ENCODE measurements at regions not wholly inside any gene's neighbourhood (a gene's known extent, or its start where the extent isn't known, plus 50 kb on each side); places are given as distances from the start of the nearest gene placed in this dataset.
"Not testable (repeated sequence)": the region's sequence is repeated elsewhere in the genome, so short reads cannot be mapped to it uniquely, and the experiment has no call there.

- H3K4me3 Mint-ChIP-seq: no peak overlapping the region
- H3K9me3 Mint-ChIP-seq: peaks cover 0 to 13% (median 3%) of the 10 kb centered on the region in 11 donors
- no peak overlapping the region for H3K27ac ChIP-seq (ENCODE audit: low read depth, low read length)
- no peaks in the 10 kb centered on the region for H3K36me3 Mint-ChIP-seq
- POLR2A ChIA-PET: no interaction called here
- CTCF ChIA-PET: no interaction called here
- no peak for ATAC-seq
- DNase-seq: no peak
- intact Hi-C loops (cut with micrococcal nuclease): no loop called here
- H3K36me3 ChIP-seq (ENCODE audit: control insufficient read depth in 2 of 3, insufficient read depth in 3 of 3, low read length in 3 of 3): no peaks in the 10 kb centered on the region
- no peaks in the 10 kb centered on the region for H3K4me1 Mint-ChIP-seq
- no peaks in the 10 kb centered on the region for H3K27me3 Mint-ChIP-seq
- no peaks in the 10 kb centered on the region for H3K4me1 ChIP-seq (ENCODE audit: control insufficient read depth in 2 of 2, insufficient read depth in 2 of 2, low read length in 2 of 2)
- no peak overlapping the region for H3K27ac Mint-ChIP-seq
- H3K27me3 ChIP-seq (ENCODE audit: control insufficient read depth in 2 of 2, insufficient read depth in 2 of 2, low read length in 2 of 2): no peaks in the 10 kb centered on the region
- no peaks in the 10 kb centered on the region for H3K9me3 ChIP-seq (ENCODE audit: control insufficient read depth in 2 of 3, low read length in 3 of 3)
- no peak overlapping the region for H3K4me3 ChIP-seq (ENCODE audit: low read length)
Observed at GRCh38 chr2:83370419-83370762, 1088.7 kb downstream of the SUCLG1 start.

DNA sequence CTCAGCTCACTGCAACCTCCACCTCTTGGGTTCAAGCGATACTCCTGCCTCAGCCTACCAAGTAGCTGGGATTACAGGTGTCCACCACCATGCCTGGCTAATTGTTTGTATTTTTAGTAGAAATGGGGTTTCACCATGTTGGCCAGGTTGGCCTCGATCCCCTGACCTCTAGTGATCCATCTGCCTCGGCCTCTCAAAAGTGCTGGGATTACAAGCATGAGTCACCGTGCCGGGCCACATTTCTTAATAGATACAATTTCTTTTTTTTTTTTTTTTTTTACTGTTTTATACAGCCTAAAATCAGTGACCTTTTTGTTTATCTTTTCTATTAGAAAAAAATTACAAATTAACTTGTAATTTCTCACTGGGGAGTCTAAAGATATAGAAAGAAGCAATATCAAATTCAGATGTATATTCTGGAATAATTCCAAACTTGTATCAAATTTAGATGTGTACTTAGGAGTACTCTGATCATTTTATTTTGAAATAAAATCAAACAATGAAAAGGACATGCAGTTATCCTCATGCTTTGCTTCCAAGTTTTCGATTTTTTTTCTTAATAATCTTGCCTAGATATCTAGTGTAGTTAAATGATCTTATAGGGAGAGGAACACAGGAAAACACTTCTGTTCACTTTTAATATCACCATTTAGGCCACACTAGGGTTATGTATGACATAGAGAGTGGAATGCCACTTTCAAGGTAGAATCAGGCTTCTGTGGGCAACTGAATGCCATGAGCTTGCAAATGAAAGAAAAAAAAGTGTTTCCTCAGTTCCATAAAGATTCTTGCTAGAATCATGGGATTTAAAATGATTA, 1089.3 kb downstream of the SUCLG1 start:
- H3K4me1 Mint-ChIP-seq: no peaks in the 10 kb centered on the region
- CTCF ChIA-PET: no interaction called here

DNA sequence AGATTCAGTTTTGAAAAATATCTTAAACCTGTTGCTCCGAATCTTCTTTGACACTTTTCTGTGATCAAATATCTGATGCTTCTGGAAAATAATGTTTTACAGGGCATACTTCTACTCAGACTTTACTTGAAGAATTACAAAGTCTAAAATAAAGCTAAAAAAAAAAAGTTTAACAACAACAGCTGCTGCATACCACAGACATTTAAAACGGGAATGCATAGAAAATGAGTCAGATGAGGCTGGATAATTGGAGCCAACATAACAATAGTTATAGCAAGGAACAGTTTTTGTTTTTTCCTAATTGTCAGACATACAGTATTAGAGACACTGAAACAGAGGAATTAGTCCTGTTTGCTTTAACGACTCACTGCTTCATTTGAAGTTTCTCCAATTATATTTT, 1090.2 kb downstream of the SUCLG1 start:
- no peaks in the 10 kb centered on the region for H3K4me1 ChIP-seq (ENCODE audit: control insufficient read depth in 2 of 2, insufficient read depth in 2 of 2, low read length in 2 of 2)

More for the DNA sequence above, 1089.3 kb downstream of the SUCLG1 start:
- H3K27ac ChIP-seq (ENCODE audit: low read depth, low read length): no peak overlapping the region
- no peaks in the 10 kb centered on the region for H3K36me3 ChIP-seq (ENCODE audit: control insufficient read depth in 2 of 3, insufficient read depth in 3 of 3, low read length in 3 of 3)
- DNase-seq (no peak), ATAC-seq (no peak)
- no peaks in the 10 kb centered on the region for H3K9me3 ChIP-seq (ENCODE audit: control insufficient read depth in 2 of 3, low read length in 3 of 3)
- H3K4me1 ChIP-seq (ENCODE audit: control insufficient read depth in 2 of 2, insufficient read depth in 2 of 2, low read length in 2 of 2): no peaks in the 10 kb centered on the region
- intact Hi-C loops (cut with micrococcal nuclease): no loop called here
- no peak overlapping the region for H3K4me3 Mint-ChIP-seq
- H3K27me3 ChIP-seq (ENCODE audit: control insufficient read depth in 2 of 2, insufficient read depth in 2 of 2, low read length in 2 of 2): no peaks in the 10 kb centered on the region
- H3K27ac Mint-ChIP-seq: no peak overlapping the region
- no peaks in the 10 kb centered on the region for H3K36me3 Mint-ChIP-seq
- H3K27me3 Mint-ChIP-seq: no peaks in the 10 kb centered on the region
- peaks cover 0 to 11% (median 3%) of the 10 kb centered on the region in 11 donors for H3K9me3 Mint-ChIP-seq
- H3K4me3 ChIP-seq (ENCODE audit: low read length): no peak overlapping the region
- POLR2A ChIA-PET: no interaction called here

DNA sequence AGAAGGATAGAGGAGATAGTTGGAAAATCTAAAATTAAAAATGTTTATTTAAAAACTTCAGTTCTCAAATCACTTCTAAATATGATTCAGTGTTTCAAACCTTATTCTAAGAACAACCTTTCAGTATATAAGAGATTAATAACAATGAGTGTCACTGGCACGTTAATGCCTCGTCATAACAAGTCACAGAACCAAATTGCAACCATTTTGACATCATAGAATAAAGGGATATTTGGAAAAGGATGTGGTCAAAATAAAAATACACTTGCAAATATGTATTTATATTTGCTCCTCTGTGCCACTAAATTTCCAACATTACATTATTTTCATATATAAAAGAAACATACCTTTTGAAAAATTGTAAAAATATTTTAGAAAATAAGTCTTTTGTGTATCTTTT, 1090.6 kb downstream of the SUCLG1 start:
- DNase-seq: no peak
- no peak overlapping the region for H3K4me3 ChIP-seq (ENCODE audit: low read length)
- H3K4me1 Mint-ChIP-seq: no peaks in the 10 kb centered on the region
- ChIA-PET POLR2A (no interaction called here), CTCF (no interaction called here)
- H3K9me3 Mint-ChIP-seq: peaks cover 0 to 10% (median 3%) of the 10 kb centered on the region in 11 donors
- no peak overlapping the region for H3K27ac Mint-ChIP-seq
- H3K27me3 ChIP-seq (ENCODE audit: control insufficient read depth in 2 of 2, insufficient read depth in 2 of 2, low read length in 2 of 2): no peaks in the 10 kb centered on the region
- H3K9me3 ChIP-seq (ENCODE audit: control insufficient read depth in 2 of 3, low read length in 3 of 3): no peaks in the 10 kb centered on the region
- H3K36me3 Mint-ChIP-seq: no peaks in the 10 kb centered on the region
- no peak overlapping the region for H3K4me3 Mint-ChIP-seq
- ATAC-seq: no peak
- H3K4me1 ChIP-seq (ENCODE audit: control insufficient read depth in 2 of 2, insufficient read depth in 2 of 2, low read length in 2 of 2): no peaks in the 10 kb centered on the region
- no peaks in the 10 kb centered on the region for H3K27me3 Mint-ChIP-seq
- H3K36me3 ChIP-seq (ENCODE audit: control insufficient read depth in 2 of 3, insufficient read depth in 3 of 3, low read length in 3 of 3): no peaks in the 10 kb centered on the region
- intact Hi-C loops (cut with micrococcal nuclease): no loop called here
- no peak overlapping the region for H3K27ac ChIP-seq (ENCODE audit: low read depth, low read length)

More for the DNA sequence above, 1090.2 kb downstream of the SUCLG1 start:
- Mint-ChIP-seq H3K9me3 (peaks cover 0 to 11% (median 3%) of the 10 kb centered on the region in 11 donors), H3K36me3 (no peaks in the 10 kb centered on the region), H3K27me3 (no peaks in the 10 kb centered on the region), H3K4me3 (no peak overlapping the region), H3K27ac (no peak overlapping the region), H3K4me1 (no peaks in the 10 kb centered on the region)
- ChIA-PET CTCF (no interaction called here), POLR2A (no interaction called here)
- Histone ChIP-seq H3K9me3 (ENCODE audit: control insufficient read depth in 2 of 3, low read length in 3 of 3) (no peaks in the 10 kb centered on the region), H3K27me3 (ENCODE audit: control insufficient read depth in 2 of 2, insufficient read depth in 2 of 2, low read length in 2 of 2) (no peaks in the 10 kb centered on the region), H3K27ac (ENCODE audit: low read depth, low read length) (no peak overlapping the region), H3K4me3 (ENCODE audit: low read length) (no peak overlapping the region), H3K36me3 (ENCODE audit: control insufficient read depth in 2 of 3, insufficient read depth in 3 of 3, low read length in 3 of 3) (no peaks in the 10 kb centered on the region)
- DNase-seq (no peak), ATAC-seq (no peak)
- intact Hi-C loops (cut with micrococcal nuclease): no loop called here

DNA sequence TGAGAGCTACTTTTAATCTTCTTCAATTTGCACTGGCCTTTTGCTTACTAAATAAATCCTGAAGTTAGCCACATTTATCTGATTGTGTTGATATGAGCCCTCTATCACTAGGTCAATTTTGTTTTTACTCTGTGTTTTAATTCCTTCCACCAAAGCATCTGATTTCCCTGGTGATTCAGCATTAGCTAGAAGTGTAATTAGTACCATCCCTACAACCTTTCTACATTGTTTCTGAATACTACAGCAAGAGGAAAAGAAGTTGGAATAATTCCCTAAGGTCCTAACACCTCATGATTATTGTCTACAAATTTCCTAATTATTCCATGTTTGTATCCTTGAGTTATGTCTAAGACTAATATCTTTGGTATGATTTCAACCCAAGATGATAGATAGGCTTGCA, 1093.6 kb downstream of the SUCLG1 start:
- no peak for DNase-seq
- no peaks in the 10 kb centered on the region for H3K27me3 Mint-ChIP-seq
- no peaks in the 10 kb centered on the region for H3K4me1 Mint-ChIP-seq
- intact Hi-C loops (cut with micrococcal nuclease): no loop called here
- H3K36me3 Mint-ChIP-seq: no peaks in the 10 kb centered on the region
- CTCF ChIA-PET: no interaction called here
- no peaks in the 10 kb centered on the region for H3K27me3 ChIP-seq (ENCODE audit: control insufficient read depth in 2 of 2, insufficient read depth in 2 of 2, low read length in 2 of 2)
- POLR2A ChIA-PET: no interaction called here
- H3K4me1 ChIP-seq (ENCODE audit: control insufficient read depth in 2 of 2, insufficient read depth in 2 of 2, low read length in 2 of 2): no peaks in the 10 kb centered on the region
- ATAC-seq: no peak
- peaks cover 1 to 15% (median 6%) of the 10 kb centered on the region in 11 donors for H3K9me3 Mint-ChIP-seq
- no peak overlapping the region for H3K27ac ChIP-seq (ENCODE audit: low read depth, low read length)
- no peak overlapping the region for H3K4me3 Mint-ChIP-seq
- no peak overlapping the region for H3K27ac Mint-ChIP-seq
- H3K9me3 ChIP-seq (ENCODE audit: control insufficient read depth in 2 of 3, low read length in 3 of 3): no peaks in the 10 kb centered on the region
- no peak overlapping the region for H3K4me3 ChIP-seq (ENCODE audit: low read length)
- no peaks in the 10 kb centered on the region for H3K36me3 ChIP-seq (ENCODE audit: control insufficient read depth in 2 of 3, insufficient read depth in 3 of 3, low read length in 3 of 3)

GRCh38 chr2:83364264-83364663, 1094.8 kb downstream of the SUCLG1 start:
- intact Hi-C loops (cut with micrococcal nuclease): no loop called here
- H3K36me3 ChIP-seq (ENCODE audit: control insufficient read depth in 2 of 3, insufficient read depth in 3 of 3, low read length in 3 of 3): no peaks in the 10 kb centered on the region
- DNase-seq (no peak), ATAC-seq (no peak)
- no peaks in the 10 kb centered on the region for H3K4me1 ChIP-seq (ENCODE audit: control insufficient read depth in 2 of 2, insufficient read depth in 2 of 2, low read length in 2 of 2)
- CTCF ChIA-PET: no interaction called here
- Mint-ChIP-seq H3K9me3 (peaks cover 1 to 15% (median 4%) of the 10 kb centered on the region in 11 donors), H3K36me3 (no peaks in the 10 kb centered on the region), H3K27ac (no peak overlapping the region), H3K27me3 (no peaks in the 10 kb centered on the region), H3K4me1 (no peaks in the 10 kb centered on the region), H3K4me3 (no peak overlapping the region)
- H3K27me3 ChIP-seq (ENCODE audit: control insufficient read depth in 2 of 2, insufficient read depth in 2 of 2, low read length in 2 of 2): no peaks in the 10 kb centered on the region
- no peak overlapping the region for H3K4me3 ChIP-seq (ENCODE audit: low read length)
- H3K9me3 ChIP-seq (ENCODE audit: control insufficient read depth in 2 of 3, low read length in 3 of 3): no peaks in the 10 kb centered on the region
- H3K27ac ChIP-seq (ENCODE audit: low read depth, low read length): no peak overlapping the region
- POLR2A ChIA-PET: no interaction called here

GRCh38 chr2:83363138-83363537, 1095.9 kb downstream of the SUCLG1 start:
- H3K36me3 Mint-ChIP-seq; H3K27me3 ChIP-seq (ENCODE audit: control insufficient read depth in 2 of 2, insufficient read depth in 2 of 2, low read length in 2 of 2); H3K36me3 ChIP-seq (ENCODE audit: control insufficient read depth in 2 of 3, insufficient read depth in 3 of 3, low read length in 3 of 3); intact Hi-C loops (cut with micrococcal nuclease); H3K27me3 Mint-ChIP-seq; ATAC-seq; H3K27ac Mint-ChIP-seq; H3K4me3 ChIP-seq (ENCODE audit: low read length); POLR2A ChIA-PET; H3K4me1 ChIP-seq (ENCODE audit: control insufficient read depth in 2 of 2, insufficient read depth in 2 of 2, low read length in 2 of 2); H3K4me3 Mint-ChIP-seq; H3K4me1 Mint-ChIP-seq; H3K27ac ChIP-seq (ENCODE audit: low read depth, low read length); H3K9me3 ChIP-seq (ENCODE audit: control insufficient read depth in 2 of 3, low read length in 3 of 3); DNase-seq: not testable (repeated sequence)
- CTCF ChIA-PET: interaction anchor here (0.6 kb wide), 1 partner anchor 30 kb away, joined by 3 read pairs; no protein-coding TSS in a partner anchor
- H3K9me3 Mint-ChIP-seq: peaks cover 1 to 15% (median 4%) of the 10 kb centered on the region in 11 donors
